ENCODE measurements at regions not wholly inside any gene's neighbourhood (a gene's known extent, or its start where the extent isn't known, plus 50 kb on each side); places are given as distances from the start of the nearest gene placed in this dataset.
"Not testable (repeated sequence)": the region's sequence is repeated elsewhere in the genome, so short reads cannot be mapped to it uniquely, and the experiment has no call there.

- DNase-seq, result no peak
These were observed 353.7 kb upstream of the SGO1 start for GRCh38 chr3:20539666-20540065.

GRCh38 chr3:20537234-20537633 is 351.2 kb upstream of the SGO1 start:
- no peak for DNase-seq

GRCh38 chr3:20529911-20530310 is 343.9 kb upstream of the SGO1 start:
- no peak for DNase-seq

GRCh38 chr3:20528180-20528770 is 342.3 kb upstream of the SGO1 start:
- DNase-seq, result no peak

GRCh38 chr3:20527368-20527767 is 341.4 kb upstream of the SGO1 start:
- no peak for DNase-seq

GRCh38 chr3:20524328-20524727 is 338.3 kb upstream of the SGO1 start:
- no peak for DNase-seq

- no peak for DNase-seq
These were observed 337.3 kb upstream of the SGO1 start for GRCh38 chr3:20523293-20523692.

GRCh38 chr3:20517316-20517715 is 331.3 kb upstream of the SGO1 start:
- not testable (repeated sequence) for DNase-seq

GRCh38 chr3:20516311-20516710 is 330.3 kb upstream of the SGO1 start:
- no peak for DNase-seq

- DNase-seq, result no peak
These were observed 329.8 kb upstream of the SGO1 start for GRCh38 chr3:20515834-20516233.

- DNase-seq, result no peak
These were observed 326.0 kb upstream of the SGO1 start for GRCh38 chr3:20511863-20512505.

- DNase-seq, result no peak
These were observed 324.4 kb upstream of the SGO1 start for GRCh38 chr3:20510396-20510795.

- DNase-seq, result no peak
These were observed 317.5 kb upstream of the SGO1 start for GRCh38 chr3:20503394-20504082.

- DNase-seq, result no peak
These were observed 305.0 kb upstream of the SGO1 start for GRCh38 chr3:20490996-20491395.

GRCh38 chr3:20488151-20488550 is 302.1 kb upstream of the SGO1 start:
- DNase-seq, result no peak

- DNase-seq, result no peak
These were observed 298.1 kb upstream of the SGO1 start for GRCh38 chr3:20484126-20484525.

- DNase-seq, result no peak
These were observed 296.3 kb upstream of the SGO1 start for GRCh38 chr3:20482350-20482749.

GRCh38 chr3:20480786-20481365 is 294.9 kb upstream of the SGO1 start:
- no peak for DNase-seq

GRCh38 chr3:20478436-20478835 is 292.4 kb upstream of the SGO1 start:
- no peak for DNase-seq

- DNase-seq, result not testable (repeated sequence)
These were observed 278.2 kb upstream of the SGO1 start for GRCh38 chr3:20464237-20464636.

- no peak for DNase-seq
These were observed 276.7 kb upstream of the SGO1 start for GRCh38 chr3:20462723-20463122.

- DNase-seq, result no peak
These were observed 276.2 kb upstream of the SGO1 start for GRCh38 chr3:20462226-20462625.

GRCh38 chr3:20458994-20459716 is 273.1 kb upstream of the SGO1 start:
- DNase-seq, result no peak
